Adrenal gland (tissue), 9 donors: ENCODE measurements at regions not wholly inside any gene's neighbourhood (a gene's known extent, or its start where the extent isn't known, plus 50 kb on each side); places are given as distances from the start of the nearest gene placed in this dataset.
"Not testable (repeated sequence)": the region's sequence is repeated elsewhere in the genome, so short reads cannot be mapped to it uniquely, and the experiment has no call there.

Experiments
- DNase-seq, 7 donors: peaks; one replicate each; pipeline ENCODE4 v3.0.0-alpha.2; 2019 to 2020
- H3K27ac ChIP-seq, 5 donors: fragments of 200-600 bp; sonication (generic) in 4 of 5; 1 replicate in 3 of 5; 2 replicates in 2 of 5; pipeline versions ENCODE4 v1.5.1 to v1.8.0; 2016 to 2020; ENCODE audit warnings: mild to moderate bottlenecking in 1 of 5
- H3K27me3 ChIP-seq: fragments of 200-600 bp; 2 replicates; pipeline ENCODE4 v1.8.0; 2021
- H3K36me3 ChIP-seq, 2 donors: fragments of 200-600 bp; replicated peaks in 1 of 2; 1 replicate in 1 of 2; 2 replicates in 1 of 2; pipeline versions ENCODE4 v1.5.1 to v1.8.0; 2018 to 2022
- H3K4me1 ChIP-seq, 2 donors: fragments of 200-600 bp; replicated peaks in 1 of 2; 1 replicate in 1 of 2; 2 replicates in 1 of 2; pipeline versions ENCODE4 v1.5.1 to v1.8.0; 2018 to 2021
- H3K4me3 ChIP-seq, 4 donors: fragments of 200-600 bp; sonication (generic) in 3 of 4; one replicate each; pipeline ENCODE4 v1.5.1; 2016 to 2018
- H3K9me3 ChIP-seq, 3 donors: fragments of 200-600 bp; sonication (generic) in 1 of 3; replicated peaks in 1 of 3; 1 replicate in 2 of 3; 2 replicates in 1 of 3; pipeline versions ENCODE4 v1.5.1 to v1.8.0; 2016 to 2021
- POLR2A ChIP-seq, 2 donors: fragments of 450-650 bp; IDR thresholded peaks; one replicate each; pipeline ENCODE4 v1.6.1; 2017; ENCODE audit warnings: antibody characterized with exemption in 2 of 2, mild to moderate bottlenecking in 2 of 2, moderate library complexity in 1 of 2
- WGBS, 4 donors: extraction: QIAGEN DNeasy Blood & Tissue Kit in 2 of 4; methylation state at CpG; one replicate each; pipeline versions ENCODE4 v1.1.5 to v1.1.7; 2013 to 2017; 5-methylcytosine and 5-hydroxymethylcytosine counted together
- intact Hi-C, 2 donors: fragments of 100-400 bp; cut with DNase I; formaldehyde crosslinking; loops; one replicate each; pipeline versions ENCODE4 v1.14.1 to v1.15.0; 2022 to 2023
- TF ChIP-seq, protein P1 (sequence below), 6 experiments: fragments of 450-650 bp in 4 of 6; fragments of 200-600 bp in 2 of 6; sonication (generic) in 1 of 6; IDR thresholded peaks; 1 replicate in 5 of 6; 2 replicates in 1 of 6; pipeline versions ENCODE4 v1.5.1 to v1.8.0; 2016 to 2021; ENCODE audit warnings: antibody characterized with exemption in 6 of 6, mild to moderate bottlenecking in 2 of 6, moderate library complexity in 1 of 6
- donor health status: healthy with polysubstance abuse.
- donor health status: Bipolar disorder and iron deficiency.
- donor health status: DM: yes; HTN: yes; CAD: no.
- donor health status: DM: no; HTN: no; CAD: no.
- donor health status: DM: no; HTN: no; CAD: no.

DNA sequence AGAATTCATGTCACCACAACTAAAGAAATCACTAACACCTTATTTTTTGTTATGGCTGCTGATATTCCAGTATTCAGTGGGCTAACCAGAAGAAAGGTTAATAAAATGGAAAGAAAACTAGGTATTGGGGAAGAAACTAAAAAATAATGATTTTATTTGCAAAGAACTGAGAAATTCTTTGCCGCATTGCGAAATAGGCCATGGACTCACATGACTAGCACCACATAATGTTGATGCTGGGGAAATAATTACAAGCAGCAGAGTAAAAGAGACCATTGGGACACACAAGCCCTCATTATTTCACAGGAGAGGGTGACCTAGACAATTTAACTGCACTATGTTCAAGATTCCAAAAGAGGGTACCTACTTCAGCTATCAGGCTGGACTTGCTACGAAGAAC lies 1411.5 kb downstream of the SLITRK5 start:
- intact Hi-C loops = no loop called here
- no peak overlapping the region for H3K4me3 ChIP-seq

GRCh38 chr13:89088107-89088506 lies 1416.9 kb downstream of the SLITRK5 start:
- DNase-seq, H3K36me3 ChIP-seq, H3K27ac ChIP-seq, H3K4me3 ChIP-seq, intact Hi-C loops, H3K27me3 ChIP-seq, H3K4me1 ChIP-seq, H3K9me3 ChIP-seq: not testable (repeated sequence)
- WGBS, 4 donors = 84 to 100% (median 89%) methylated on average over 2 to 16 of the region's 16 CpGs

More for the DNA sequence above, 1411.5 kb downstream of the SLITRK5 start:
- no peak for DNase-seq
- 86 to 93% (median 91%) methylated on average over 3 of the region's 3 CpGs for WGBS, 4 donors
- H3K36me3 ChIP-seq = no peaks in the 10 kb centered on the region
- H3K27ac ChIP-seq = no peak overlapping the region
- TF ChIP-seq, protein P1, sequence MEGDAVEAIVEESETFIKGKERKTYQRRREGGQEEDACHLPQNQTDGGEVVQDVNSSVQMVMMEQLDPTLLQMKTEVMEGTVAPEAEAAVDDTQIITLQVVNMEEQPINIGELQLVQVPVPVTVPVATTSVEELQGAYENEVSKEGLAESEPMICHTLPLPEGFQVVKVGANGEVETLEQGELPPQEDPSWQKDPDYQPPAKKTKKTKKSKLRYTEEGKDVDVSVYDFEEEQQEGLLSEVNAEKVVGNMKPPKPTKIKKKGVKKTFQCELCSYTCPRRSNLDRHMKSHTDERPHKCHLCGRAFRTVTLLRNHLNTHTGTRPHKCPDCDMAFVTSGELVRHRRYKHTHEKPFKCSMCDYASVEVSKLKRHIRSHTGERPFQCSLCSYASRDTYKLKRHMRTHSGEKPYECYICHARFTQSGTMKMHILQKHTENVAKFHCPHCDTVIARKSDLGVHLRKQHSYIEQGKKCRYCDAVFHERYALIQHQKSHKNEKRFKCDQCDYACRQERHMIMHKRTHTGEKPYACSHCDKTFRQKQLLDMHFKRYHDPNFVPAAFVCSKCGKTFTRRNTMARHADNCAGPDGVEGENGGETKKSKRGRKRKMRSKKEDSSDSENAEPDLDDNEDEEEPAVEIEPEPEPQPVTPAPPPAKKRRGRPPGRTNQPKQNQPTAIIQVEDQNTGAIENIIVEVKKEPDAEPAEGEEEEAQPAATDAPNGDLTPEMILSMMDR (IDR thresholded peaks at IDR 0.05) = no peak
- TF ChIP-seq POLR2A (IDR thresholded peaks at IDR 0.05) = no peak
- H3K27me3 ChIP-seq = no peaks in the 10 kb centered on the region
- H3K4me1 ChIP-seq = no peaks in the 10 kb centered on the region
- H3K9me3 ChIP-seq = no peaks in the 10 kb centered on the region

GRCh38 chr13:89097994-89098393 lies 1426.8 kb downstream of the SLITRK5 start:
- TF ChIP-seq POLR2A (IDR thresholded peaks at IDR 0.05) = no peak
- TF ChIP-seq, protein P1 (IDR thresholded peaks at IDR 0.05) = no peak
- intact Hi-C loops = no loop called here
- 67 to 80% (median 71%) methylated on average over 1 of the region's 1 CpG for WGBS, 4 donors
- DNase-seq = no peak
- no peaks in the 10 kb centered on the region for H3K27me3 ChIP-seq
- no peaks in the 10 kb centered on the region for H3K4me1 ChIP-seq
- no peak overlapping the region for H3K4me3 ChIP-seq
- H3K27ac ChIP-seq = no peak overlapping the region
- no peaks in the 10 kb centered on the region for H3K9me3 ChIP-seq
- H3K36me3 ChIP-seq = no peaks in the 10 kb centered on the region

- TF ChIP-seq POLR2A (IDR thresholded peaks at IDR 0.05) = no peak
- TF ChIP-seq, protein P1 (IDR thresholded peaks at IDR 0.05) = no peak
- Histone ChIP-seq H3K36me3 (no peaks in the 10 kb centered on the region), H3K4me1 (no peaks in the 10 kb centered on the region), H3K27ac (no peak overlapping the region), H3K27me3 (no peaks in the 10 kb centered on the region), H3K4me3 (no peak overlapping the region), H3K9me3 (no peaks in the 10 kb centered on the region)
- DNase-seq = no peak
- intact Hi-C loops = no loop called here
- WGBS, 4 donors = 35 to 57% (median 48%) methylated on average over 5 of the region's 5 CpGs
Observed at GRCh38 chr13:89113744-89114143, 1442.6 kb downstream of the SLITRK5 start.

GRCh38 chr13:89115307-89115706 lies 1444.1 kb downstream of the SLITRK5 start:
- Histone ChIP-seq H3K36me3 (no peaks in the 10 kb centered on the region), H3K27me3 (no peaks in the 10 kb centered on the region), H3K9me3 (no peaks in the 10 kb centered on the region), H3K4me1 (no peaks in the 10 kb centered on the region), H3K27ac (no peak overlapping the region), H3K4me3 (no peak overlapping the region)
- TF ChIP-seq, protein P1 (IDR thresholded peaks at IDR 0.05) = no peak
- TF ChIP-seq POLR2A (IDR thresholded peaks at IDR 0.05) = no peak
- intact Hi-C loops = no loop called here
- WGBS, 4 donors = 60 to 75% (median 70%) methylated on average over 3 of the region's 3 CpGs
- DNase-seq = no peak
